MM.1S (cell line): ENCODE measurements at regions not wholly inside any gene's neighbourhood (a gene's known extent, or its start where the extent isn't known, plus 50 kb on each side); places are given as distances from the start of the nearest gene placed in this dataset.

Source experiments
- DNase-seq: peaks from one replicate; pipeline ENCODE4 v3.0.0-alpha.2; 2015
- H2AFZ ChIP-seq: fragments of 300-600 bp; sonication (generic); 2 replicates; pipeline ENCODE4 v1.6.0; 2016; ENCODE audit warnings: antibody characterized with exemption, low read length
- H3F3A ChIP-seq: fragments of 300-600 bp; sonication (generic); 2 replicates; pipeline ENCODE4 v1.6.1; 2016; ENCODE audit warnings: mild to moderate bottlenecking, antibody characterized with exemption, low read length, moderate library complexity, mixed read lengths; ENCODE audit not compliant: insufficient read depth
- H3K27ac ChIP-seq: fragments of 300-600 bp; sonication (generic); 2 replicates; pipeline ENCODE4 v1.5.1; 2016; ENCODE audit warnings: mild to moderate bottlenecking, low read length
- H3K27me3 ChIP-seq: fragments of 300-600 bp; sonication (generic); replicated peaks from 2 replicates; pipeline ENCODE4 v1.6.0; 2016; ENCODE audit warnings: low read length; ENCODE audit not compliant: insufficient read depth
- H3K36me3 ChIP-seq: fragments of 300-600 bp; sonication (generic); replicated peaks from 2 replicates; pipeline ENCODE4 v1.6.1; 2016; ENCODE audit warnings: mild to moderate bottlenecking, low read length, mixed read lengths; ENCODE audit not compliant: insufficient read depth
- H3K4me1 ChIP-seq: fragments of 300-600 bp; sonication (generic); 2 replicates; pipeline ENCODE4 v1.6.1; 2016; ENCODE audit warnings: low read length, mixed read lengths
- H3K4me2 ChIP-seq: fragments of 300-600 bp; sonication (generic); 2 replicates; pipeline ENCODE4 v1.6.0; 2016; ENCODE audit warnings: low read depth, low read length
- H3K4me3 ChIP-seq: fragments of 300-600 bp; sonication (generic); 2 replicates; pipeline ENCODE4 v1.5.1; 2016; ENCODE audit warnings: low read length, mixed read lengths
- H3K79me2 ChIP-seq: fragments of 300-600 bp; sonication (generic); 2 replicates; pipeline ENCODE4 v1.6.1; 2016; ENCODE audit warnings: mixed run types, low read length, mixed read lengths
- H3K9ac ChIP-seq: fragments of 300-600 bp; sonication (generic); 2 replicates; pipeline ENCODE4 v1.6.1; 2016; ENCODE audit warnings: low read length, mixed read lengths
- H3K9me2 ChIP-seq: fragments of 300-600 bp; sonication (generic); replicated peaks from 2 replicates; pipeline ENCODE4 v1.6.1; 2016; ENCODE audit warnings: mild to moderate bottlenecking, low read length, mixed read lengths; ENCODE audit not compliant: insufficient read depth
- H3K9me3 ChIP-seq: fragments of 300-600 bp; sonication (generic); replicated peaks from 2 replicates; pipeline ENCODE4 v1.6.1; 2016; ENCODE audit warnings: mild to moderate bottlenecking, low read length, mixed read lengths; ENCODE audit not compliant: insufficient read depth
- H4K20me1 ChIP-seq: fragments of 300-600 bp; sonication (generic); 2 replicates; pipeline ENCODE4 v1.6.1; 2016; ENCODE audit warnings: mild to moderate bottlenecking, low read length, moderate library complexity, mixed read lengths; ENCODE audit not compliant: insufficient read depth
- EZH2 ChIP-seq: fragments of 300-600 bp; sonication (generic); optimal IDR thresholded peaks from 2 replicates; pipeline ENCODE3; 2017; ENCODE audit warnings: low read depth, mild to moderate bottlenecking, antibody characterized with exemption, low read length, mixed read lengths
- EZH2phosphoT487 ChIP-seq: fragments of 300-600 bp; sonication (generic); IDR thresholded peaks from 2 replicates; pipeline ENCODE4 v1.6.1; 2018; ENCODE audit warnings: antibody characterized with exemption, low read length
- TF ChIP-seq, protein P1 (sequence below): fragments of 300-600 bp; sonication (generic); IDR thresholded peaks from 2 replicates; pipeline ENCODE4 v1.5.1; 2016; ENCODE audit warnings: antibody characterized with exemption, low read length, mixed read lengths

DNA sequence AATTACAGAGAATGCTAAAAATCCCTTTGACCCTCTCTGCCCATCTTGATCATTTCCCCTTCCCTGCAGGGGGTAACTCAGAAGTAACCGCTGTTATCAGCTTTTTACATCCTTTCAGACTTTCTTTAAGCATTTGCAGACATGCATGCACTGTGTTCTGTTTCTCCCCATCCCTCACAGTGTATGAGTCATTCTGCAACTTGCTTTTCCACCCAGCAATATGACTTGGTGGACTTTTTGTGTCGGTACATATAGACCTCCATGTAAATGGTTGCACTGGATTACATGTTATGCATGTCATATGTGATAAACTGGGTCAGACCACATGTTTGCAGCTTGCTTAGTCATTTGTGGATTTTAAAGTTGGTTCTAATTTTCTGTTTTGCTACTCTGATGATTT lies 87.7 kb upstream of the NECTIN1 start:
- Histone ChIP-seq H3K9me3 (no peaks in the 10 kb centered on the region), H3F3A (no peaks in the 10 kb centered on the region), H3K4me1 (no peaks in the 10 kb centered on the region), H3K79me2 (no peaks in the 10 kb centered on the region), H3K4me2 (no peak overlapping the region), H3K9ac (no peak overlapping the region), H3K4me3 (no peak overlapping the region), H2AFZ (no peak overlapping the region), H3K27me3 (0 out of 2 replicates have a peak, but pooled peaks cover 4% of the 10 kb centered on the region), H3K27ac (no peak overlapping the region), H3K36me3 (no peaks in the 10 kb centered on the region), H3K9me2 (no peaks in the 10 kb centered on the region), H4K20me1 (no peaks in the 10 kb centered on the region)
- TF ChIP-seq, protein P1, sequence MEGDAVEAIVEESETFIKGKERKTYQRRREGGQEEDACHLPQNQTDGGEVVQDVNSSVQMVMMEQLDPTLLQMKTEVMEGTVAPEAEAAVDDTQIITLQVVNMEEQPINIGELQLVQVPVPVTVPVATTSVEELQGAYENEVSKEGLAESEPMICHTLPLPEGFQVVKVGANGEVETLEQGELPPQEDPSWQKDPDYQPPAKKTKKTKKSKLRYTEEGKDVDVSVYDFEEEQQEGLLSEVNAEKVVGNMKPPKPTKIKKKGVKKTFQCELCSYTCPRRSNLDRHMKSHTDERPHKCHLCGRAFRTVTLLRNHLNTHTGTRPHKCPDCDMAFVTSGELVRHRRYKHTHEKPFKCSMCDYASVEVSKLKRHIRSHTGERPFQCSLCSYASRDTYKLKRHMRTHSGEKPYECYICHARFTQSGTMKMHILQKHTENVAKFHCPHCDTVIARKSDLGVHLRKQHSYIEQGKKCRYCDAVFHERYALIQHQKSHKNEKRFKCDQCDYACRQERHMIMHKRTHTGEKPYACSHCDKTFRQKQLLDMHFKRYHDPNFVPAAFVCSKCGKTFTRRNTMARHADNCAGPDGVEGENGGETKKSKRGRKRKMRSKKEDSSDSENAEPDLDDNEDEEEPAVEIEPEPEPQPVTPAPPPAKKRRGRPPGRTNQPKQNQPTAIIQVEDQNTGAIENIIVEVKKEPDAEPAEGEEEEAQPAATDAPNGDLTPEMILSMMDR: no peak
- TF ChIP-seq EZH2phosphoT487 (no peak), EZH2 (no peak)
- no peak for DNase-seq

DNA sequence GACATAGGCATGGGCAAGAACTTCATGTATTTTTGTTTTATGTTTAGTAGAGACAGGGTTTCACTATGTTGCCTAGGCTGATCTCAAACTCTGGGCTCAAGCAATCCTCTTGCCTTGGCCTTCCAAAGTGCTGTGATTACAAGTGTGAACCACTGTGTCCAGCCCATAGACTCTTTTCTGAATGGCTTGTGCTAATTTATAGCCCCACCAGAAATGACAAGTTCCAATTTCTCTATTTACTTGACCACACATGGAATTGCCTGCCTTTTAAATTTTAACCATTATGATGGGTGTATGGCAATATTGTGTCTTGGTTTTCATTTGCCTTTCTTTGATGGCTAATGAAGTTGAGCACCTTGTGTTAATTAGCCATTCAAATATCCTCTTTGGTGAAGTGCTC lies 85.8 kb upstream of the NECTIN1 start:
- Histone ChIP-seq H2AFZ (no peak overlapping the region), H3K27ac (no peak overlapping the region), H3K9me3 (no peaks in the 10 kb centered on the region), H3K4me1 (no peaks in the 10 kb centered on the region), H3K79me2 (no peaks in the 10 kb centered on the region), H3K9me2 (no peaks in the 10 kb centered on the region), H3F3A (no peaks in the 10 kb centered on the region), H3K4me3 (no peak overlapping the region), H3K4me2 (no peak overlapping the region), H3K27me3 (no peaks in the 10 kb centered on the region), H4K20me1 (no peaks in the 10 kb centered on the region), H3K36me3 (no peaks in the 10 kb centered on the region), H3K9ac (no peak overlapping the region)
- DNase-seq: no peak
- TF ChIP-seq, protein P1: no peak
- TF ChIP-seq EZH2 (no peak), EZH2phosphoT487 (no peak)

DNA sequence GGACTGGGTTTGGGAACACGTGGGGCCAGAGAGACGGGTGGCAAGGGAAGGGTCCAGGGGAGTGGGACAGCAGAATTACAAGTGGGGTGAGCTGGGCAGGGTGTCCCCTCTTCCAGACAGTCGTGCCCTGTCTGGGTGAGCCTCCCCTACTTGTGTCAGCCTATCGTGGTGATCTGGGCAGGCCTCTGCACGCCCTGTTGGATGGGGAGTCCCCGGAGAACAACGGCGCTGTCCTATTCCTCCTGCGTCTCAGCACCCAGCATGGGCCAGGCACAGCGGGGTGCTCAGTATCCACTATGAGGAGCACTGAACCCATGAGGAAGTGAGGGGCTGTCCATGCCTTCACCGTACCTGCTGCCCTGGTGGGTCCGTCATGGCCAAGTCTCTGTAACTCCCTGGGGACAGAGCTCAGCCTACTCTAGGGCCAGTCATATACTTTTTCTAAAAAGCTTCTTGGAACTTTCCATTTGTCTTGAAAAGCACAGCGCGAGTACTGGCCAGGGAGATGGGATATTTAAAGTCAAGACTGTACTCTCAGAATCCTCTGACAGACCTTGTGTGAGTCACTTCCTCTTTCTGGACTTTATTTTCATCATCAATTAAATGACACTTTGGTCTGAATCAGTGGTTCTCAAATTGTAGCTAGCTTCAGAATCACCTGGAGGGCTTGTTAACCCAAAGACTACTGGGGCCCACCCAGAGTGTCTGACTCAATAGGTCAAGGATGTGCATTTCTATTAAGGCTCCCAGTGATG lies 81.7 kb upstream of the NECTIN1 start:
- DNase-seq: no peak
- Histone ChIP-seq H3K79me2 (no peaks in the 10 kb centered on the region), H3K4me2 (no peak overlapping the region), H2AFZ (no peak overlapping the region), H3K9ac (no peak overlapping the region), H3K27me3 (peaks cover 5% of the 10 kb centered on the region; the same call in 1 of the 2 replicates), H3K4me1 (no peaks in the 10 kb centered on the region), H3F3A (no peaks in the 10 kb centered on the region), H3K9me2 (no peaks in the 10 kb centered on the region), H3K4me3 (no peak overlapping the region), H3K9me3 (no peaks in the 10 kb centered on the region), H4K20me1 (no peaks in the 10 kb centered on the region), H3K27ac (no peak overlapping the region), H3K36me3 (no peaks in the 10 kb centered on the region)
- TF ChIP-seq EZH2phosphoT487: no peak
- TF ChIP-seq, protein P1: no peak
- TF ChIP-seq EZH2: no peak
